ENCODE measurements at regions not wholly inside any gene's neighbourhood (a gene's known extent, or its start where the extent isn't known, plus 50 kb on each side); places are given as distances from the start of the nearest gene placed in this dataset.

DNA sequence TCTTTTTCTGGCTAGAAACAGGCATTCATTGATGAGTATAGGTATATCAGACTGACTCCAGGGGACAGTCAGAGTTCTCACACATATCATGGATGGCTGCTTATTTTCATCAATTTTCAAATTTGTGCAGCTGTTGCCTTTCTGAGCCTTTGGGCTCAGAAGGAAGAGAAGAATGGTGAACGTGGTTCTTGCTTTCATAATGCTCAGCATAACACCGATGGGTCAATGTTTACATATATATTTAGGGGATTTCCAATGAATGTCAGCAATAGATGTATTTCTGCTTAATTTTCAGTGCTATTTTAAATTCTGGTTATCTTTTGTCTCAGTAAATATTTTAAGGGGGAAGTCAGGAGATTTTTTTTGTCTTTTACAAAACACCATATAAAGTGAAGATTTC, 581.4 kb upstream of the DPPA4 start:
- Histone ChIP-seq H3K27me3 (ENCODE audit: control insufficient read depth, insufficient read depth, low read length) (no peaks in the 10 kb centered on the region), H3K4me3 (ENCODE audit: low read depth, low read length) (no peak overlapping the region), H3K36me3 (ENCODE audit: control insufficient read depth, insufficient read depth, low read length) (no peaks in the 10 kb centered on the region)
- no peak for DNase-seq (ENCODE audit: low read depth)
- TF ChIP-seq, protein P1, sequence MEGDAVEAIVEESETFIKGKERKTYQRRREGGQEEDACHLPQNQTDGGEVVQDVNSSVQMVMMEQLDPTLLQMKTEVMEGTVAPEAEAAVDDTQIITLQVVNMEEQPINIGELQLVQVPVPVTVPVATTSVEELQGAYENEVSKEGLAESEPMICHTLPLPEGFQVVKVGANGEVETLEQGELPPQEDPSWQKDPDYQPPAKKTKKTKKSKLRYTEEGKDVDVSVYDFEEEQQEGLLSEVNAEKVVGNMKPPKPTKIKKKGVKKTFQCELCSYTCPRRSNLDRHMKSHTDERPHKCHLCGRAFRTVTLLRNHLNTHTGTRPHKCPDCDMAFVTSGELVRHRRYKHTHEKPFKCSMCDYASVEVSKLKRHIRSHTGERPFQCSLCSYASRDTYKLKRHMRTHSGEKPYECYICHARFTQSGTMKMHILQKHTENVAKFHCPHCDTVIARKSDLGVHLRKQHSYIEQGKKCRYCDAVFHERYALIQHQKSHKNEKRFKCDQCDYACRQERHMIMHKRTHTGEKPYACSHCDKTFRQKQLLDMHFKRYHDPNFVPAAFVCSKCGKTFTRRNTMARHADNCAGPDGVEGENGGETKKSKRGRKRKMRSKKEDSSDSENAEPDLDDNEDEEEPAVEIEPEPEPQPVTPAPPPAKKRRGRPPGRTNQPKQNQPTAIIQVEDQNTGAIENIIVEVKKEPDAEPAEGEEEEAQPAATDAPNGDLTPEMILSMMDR (IDR thresholded peaks at IDR 0.05; ENCODE audit: insufficient read depth, low read length, poor library complexity, severe bottlenecking) = no peak

DNA sequence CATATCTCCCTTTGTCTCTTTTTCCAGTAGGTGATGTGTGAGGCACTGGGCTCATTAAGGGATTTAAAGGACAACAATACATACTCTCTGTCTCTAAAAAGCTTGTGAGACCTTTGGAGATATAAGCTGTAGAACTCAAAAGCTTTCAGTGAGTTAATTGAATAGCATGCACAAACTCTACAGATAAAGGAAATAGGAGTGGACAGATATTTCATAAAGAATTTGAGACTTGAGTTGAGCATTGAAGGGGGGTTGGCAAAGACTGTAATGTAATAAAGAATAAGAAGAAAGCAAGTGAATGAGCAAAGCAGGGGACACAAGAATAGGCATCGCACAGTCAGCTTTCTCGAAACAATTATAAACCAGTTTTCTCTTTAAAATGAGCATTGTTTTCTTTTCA, 583.4 kb upstream of the DPPA4 start:
- Histone ChIP-seq H3K36me3 (ENCODE audit: control insufficient read depth, insufficient read depth, low read length) (no peaks in the 10 kb centered on the region), H3K4me3 (ENCODE audit: low read depth, low read length) (no peak overlapping the region), H3K27me3 (ENCODE audit: control insufficient read depth, insufficient read depth, low read length) (no peaks in the 10 kb centered on the region)
- no peak for DNase-seq (ENCODE audit: low read depth)
- TF ChIP-seq, protein P1 (IDR thresholded peaks at IDR 0.05; ENCODE audit: insufficient read depth, low read length, poor library complexity, severe bottlenecking) = no peak

DNA sequence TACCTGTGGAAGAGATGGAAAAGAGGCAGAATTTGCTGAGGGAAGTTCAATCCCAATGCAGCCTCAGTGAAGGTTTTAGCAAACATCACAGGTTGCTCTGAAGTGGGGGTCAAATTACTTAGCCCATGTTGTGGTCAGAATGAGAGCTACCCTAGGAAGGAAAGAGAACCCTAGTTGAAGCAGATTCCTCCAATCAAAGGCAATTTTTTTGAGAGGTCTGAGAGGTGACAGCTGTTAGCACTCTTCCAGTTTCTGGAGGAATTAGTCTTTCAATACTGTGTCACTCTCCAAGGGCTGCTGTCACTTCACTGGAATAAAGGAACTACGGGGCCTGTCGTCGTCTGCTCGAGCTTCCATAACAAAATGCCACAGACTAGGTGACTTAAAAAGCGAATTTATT, 584.2 kb upstream of the DPPA4 start:
- Histone ChIP-seq H3K27me3 (ENCODE audit: control insufficient read depth, insufficient read depth, low read length) (no peaks in the 10 kb centered on the region), H3K4me3 (ENCODE audit: low read depth, low read length) (no peak overlapping the region), H3K36me3 (ENCODE audit: control insufficient read depth, insufficient read depth, low read length) (no peaks in the 10 kb centered on the region)
- no peak for DNase-seq (ENCODE audit: low read depth)
- TF ChIP-seq, protein P1 (IDR thresholded peaks at IDR 0.05; ENCODE audit: insufficient read depth, low read length, poor library complexity, severe bottlenecking) = no peak

DNA sequence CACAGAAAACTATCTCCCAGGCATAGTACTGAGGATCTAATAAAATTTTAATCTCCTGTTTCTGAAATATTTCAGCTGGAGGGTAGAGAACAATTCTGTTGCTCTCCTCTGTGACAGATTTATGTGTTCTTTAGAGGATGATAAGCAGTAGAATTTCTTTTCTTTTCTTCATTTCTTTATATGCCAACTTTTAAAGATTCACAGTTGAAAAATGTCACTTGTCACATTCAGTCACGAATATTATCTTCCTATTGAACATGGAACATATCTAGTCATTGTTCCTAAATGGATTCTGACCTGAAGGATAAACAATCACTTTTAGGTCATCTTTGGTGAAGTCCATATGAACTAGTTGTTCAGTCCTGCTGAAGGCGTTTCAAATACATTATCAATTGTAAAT, 585.5 kb upstream of the DPPA4 start:
- TF ChIP-seq, protein P1 (IDR thresholded peaks at IDR 0.05; ENCODE audit: insufficient read depth, low read length, poor library complexity, severe bottlenecking) = no peak
- H3K4me3 ChIP-seq (ENCODE audit: low read depth, low read length) = no peak overlapping the region
- H3K36me3 ChIP-seq (ENCODE audit: control insufficient read depth, insufficient read depth, low read length) = no peaks in the 10 kb centered on the region
- no peak for DNase-seq (ENCODE audit: low read depth)
- H3K27me3 ChIP-seq (ENCODE audit: control insufficient read depth, insufficient read depth, low read length) = no peaks in the 10 kb centered on the region

DNA sequence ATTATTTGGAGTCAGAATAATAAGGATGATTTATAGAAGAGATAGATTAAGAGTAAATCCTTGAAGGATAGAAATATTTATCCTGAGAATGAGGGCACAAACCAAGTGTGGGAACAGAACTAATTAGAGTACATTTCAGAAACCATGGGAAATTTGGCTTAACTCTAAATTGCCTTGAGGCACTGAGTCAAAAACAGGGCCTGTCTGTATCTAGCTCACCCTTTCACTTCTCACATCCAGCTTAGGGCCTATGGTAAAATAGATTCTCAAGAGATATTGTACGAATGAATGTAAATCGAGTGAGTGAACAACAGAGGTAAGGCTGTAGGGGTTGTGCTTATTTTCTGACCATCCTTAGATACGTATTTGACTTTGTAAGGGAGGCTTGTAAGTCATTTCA, 586.1 kb upstream of the DPPA4 start:
- no peak overlapping the region for H3K4me3 ChIP-seq (ENCODE audit: low read depth, low read length)
- TF ChIP-seq, protein P1 (IDR thresholded peaks at IDR 0.05; ENCODE audit: insufficient read depth, low read length, poor library complexity, severe bottlenecking) = no peak
- DNase-seq (ENCODE audit: low read depth) = no peak

DNA sequence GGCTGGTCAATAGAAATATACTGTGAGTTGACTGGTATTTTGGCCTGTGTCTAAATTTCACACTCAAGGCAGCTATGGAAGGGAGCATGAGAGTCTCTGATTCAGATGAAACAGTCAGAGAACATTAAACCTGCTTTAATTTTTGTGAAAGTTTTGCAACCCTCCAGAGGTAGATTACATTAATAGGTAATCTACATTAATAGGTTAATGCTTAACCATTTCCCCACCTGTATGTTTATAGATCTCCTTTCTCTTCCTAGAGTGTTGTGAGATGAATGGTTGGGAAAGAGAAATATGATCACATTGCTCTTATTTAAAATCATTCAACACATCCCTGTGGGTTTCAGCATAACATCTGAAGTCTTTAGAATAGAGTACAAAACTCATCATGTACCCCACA, 586.9 kb upstream of the DPPA4 start:
- no peak for DNase-seq (ENCODE audit: low read depth)

More for the DNA sequence above, 586.1 kb upstream of the DPPA4 start:
- H3K27me3 ChIP-seq (ENCODE audit: control insufficient read depth, insufficient read depth, low read length) = no peaks in the 10 kb centered on the region
- no peaks in the 10 kb centered on the region for H3K36me3 ChIP-seq (ENCODE audit: control insufficient read depth, insufficient read depth, low read length)

More for the DNA sequence above, 586.9 kb upstream of the DPPA4 start:
- H3K27me3 ChIP-seq (ENCODE audit: control insufficient read depth, insufficient read depth, low read length) = no peaks in the 10 kb centered on the region
- no peak overlapping the region for H3K4me3 ChIP-seq (ENCODE audit: low read depth, low read length)
- no peaks in the 10 kb centered on the region for H3K36me3 ChIP-seq (ENCODE audit: control insufficient read depth, insufficient read depth, low read length)
- TF ChIP-seq, protein P1 (IDR thresholded peaks at IDR 0.05; ENCODE audit: insufficient read depth, low read length, poor library complexity, severe bottlenecking) = no peak

All from kidney epithelial cell (primary cell).